ENCODE measurements at regions not wholly inside any gene's neighbourhood (a gene's known extent, or its start where the extent isn't known, plus 50 kb on each side); places are given as distances from the start of the nearest gene placed in this dataset.

- Histone ChIP-seq H4K20me1 (ENCODE audit: control insufficient read depth, insufficient read depth) (no peaks in the 10 kb centered on the region), H3K9me3 (replicated peaks; ENCODE audit: control insufficient read depth, insufficient read depth, low read length) (no peaks in the 10 kb centered on the region; the same call in 2 of the 3 replicates), H3K27ac (ENCODE audit: control insufficient read depth, insufficient read depth) (no peak overlapping the region), H3K36me3 (ENCODE audit: control insufficient read depth in 2 of 2, insufficient read depth in 2 of 2, low read length in 1 of 2) (no peaks in the 10 kb centered on the region), H3K4me1 (ENCODE audit: control insufficient read depth, insufficient read depth, low read length) (no peaks in the 10 kb centered on the region), H3K27me3 (replicated peaks in 1 of 2; ENCODE audit: control insufficient read depth in 2 of 2, insufficient read depth in 2 of 2, low read length in 1 of 2) (no peaks in the 10 kb centered on the region), H3K4me3 (no peak overlapping the region), H3K4me2 (ENCODE audit: control insufficient read depth, insufficient read depth) (no peak overlapping the region), H3K79me2 (ENCODE audit: control insufficient read depth, insufficient read depth, low read length) (no peaks in the 10 kb centered on the region), H2AFZ (ENCODE audit: control insufficient read depth, low read depth, low read length) (no peak overlapping the region; the same call in 1 of the 2 replicates), H3K9ac (ENCODE audit: control insufficient read depth, insufficient read depth, low read length) (no peak overlapping the region)
- POLR2A ChIA-PET: interaction anchor here (0.7 kb wide), 1 partner anchor 48 kb away, joined by 3 read pairs; no protein-coding TSS in a partner anchor
- DNase-seq (ENCODE audit: low read depth, low spot score): peak; percentile 27
- TF ChIP-seq RUNX3 (IDR thresholded peaks at IDR 0.05; ENCODE audit: low read length) (peak; percentile 44), IKZF1 (conservative IDR thresholded peaks at IDR 0.05) (peak; percentile 38; the same call in 1 of the 2 replicates), NR2C1 (IDR thresholded peaks at IDR 0.05) (no peak), SPI1 (IDR thresholded peaks at IDR 0.05; ENCODE audit: borderline replicate concordance, insufficient read depth, low read depth, low read length) (0 out of 2 replicates have a peak, but pooled peaks have one; percentile 18), IKZF2 (IDR thresholded peaks at IDR 0.05) (peak; percentile 9 to 20; a peak in 1 of 4 replicates), TCF7 (IDR thresholded peaks at IDR 0.05; ENCODE audit: borderline replicate concordance) (no peak)
- ATAC-seq: peak; percentile 73
- intact Hi-C loops (cut with micrococcal nuclease; ENCODE audit: unreplicated experiment) (no loop called here), in situ Hi-C loops (cut with MboI) (loop anchor here (25.0 kb wide), 1 partner anchor 1189 kb away; no protein-coding TSS in a partner anchor)
- WGBS (ENCODE audit: insufficient coverage, insufficient replicate concordance, low lambda C conversion rate, missing lambda C conversion rate): 0% methylated on average over 1 of the region's 1 CpG
- RAD21 ChIA-PET (ENCODE audit: unreplicated experiment): no interaction called here
- SMC1A ChIA-PET (ENCODE audit: uncharacterized antibody, unreplicated experiment): interaction anchor here (1.4 kb wide), 1 partner anchor 11 kb away, joined by 4 read pairs; no protein-coding TSS in a partner anchor
- no peak for FAIRE-seq
- CTCF ChIA-PET: interaction anchor here (0.9 kb wide), 1 partner anchor 15 kb away, joined by 3 read pairs; no protein-coding TSS in a partner anchor
- BruUV-seq (replicated peaks): no TSS peak
Observed at GRCh38 chr5:118776755-118777154, 211.6 kb downstream of the DTWD2 start.

- CTCF ChIA-PET: interaction anchor here (0.9 to 1.6 kb wide), 3 partner anchors 15 to 16 kb away, joined by 3 to 9 read pairs (median 3); no protein-coding TSS in a partner anchor
- no peak overlapping the region for H2AFZ ChIP-seq (ENCODE audit: control insufficient read depth, low read depth, low read length)
- H3K36me3 ChIP-seq (ENCODE audit: control insufficient read depth in 2 of 2, insufficient read depth in 2 of 2, low read length in 1 of 2): no peaks in the 10 kb centered on the region
- in situ Hi-C loops (cut with MboI) (loop anchor here (25.0 kb wide), 1 partner anchor 1189 kb away; no protein-coding TSS in a partner anchor), intact Hi-C loops (cut with micrococcal nuclease; ENCODE audit: unreplicated experiment) (no loop called here)
- no TSS peak for BruUV-seq (replicated peaks)
- H4K20me1 ChIP-seq (ENCODE audit: control insufficient read depth, insufficient read depth): no peaks in the 10 kb centered on the region
- ATAC-seq (peak; percentile 51), DNase-seq (ENCODE audit: low read depth, low spot score) (no peak), FAIRE-seq (no peak)
- RAD21 ChIA-PET (ENCODE audit: unreplicated experiment): interaction anchor here (0.9 kb wide), 1 partner anchor 52 kb away, joined by 3 read pairs; no protein-coding TSS in a partner anchor
- H3K4me3 ChIP-seq: no peak overlapping the region
- POLR2A ChIA-PET: no interaction called here
- H3K4me1 ChIP-seq (ENCODE audit: control insufficient read depth, insufficient read depth, low read length): no peaks in the 10 kb centered on the region
- no peaks in the 10 kb centered on the region; the same call in 2 of the 3 replicates for H3K9me3 ChIP-seq (replicated peaks; ENCODE audit: control insufficient read depth, insufficient read depth, low read length)
- H3K4me2 ChIP-seq (ENCODE audit: control insufficient read depth, insufficient read depth): no peak overlapping the region
- WGBS (ENCODE audit: insufficient coverage, insufficient replicate concordance, low lambda C conversion rate, missing lambda C conversion rate): 63% methylated on average over 2 of the region's 2 CpGs
- no peaks in the 10 kb centered on the region for H3K27me3 ChIP-seq (replicated peaks in 1 of 2; ENCODE audit: control insufficient read depth in 2 of 2, insufficient read depth in 2 of 2, low read length in 1 of 2)
- SMC1A ChIA-PET (ENCODE audit: uncharacterized antibody, unreplicated experiment): interaction anchor here (1.4 kb wide), 1 partner anchor 10 kb away, joined by 4 read pairs; no protein-coding TSS in a partner anchor
- H3K79me2 ChIP-seq (ENCODE audit: control insufficient read depth, insufficient read depth, low read length): no peaks in the 10 kb centered on the region
- no peak overlapping the region for H3K27ac ChIP-seq (ENCODE audit: control insufficient read depth, insufficient read depth)
- H3K9ac ChIP-seq (ENCODE audit: control insufficient read depth, insufficient read depth, low read length): no peak overlapping the region
- TF ChIP-seq POLR2A (IDR thresholded peaks at IDR 0.05; ENCODE audit: low read depth, low read length) (no peak), ZNF622 (IDR thresholded peaks at IDR 0.05) (no peak), BACH1 (IDR thresholded peaks at IDR 0.05; ENCODE audit: borderline replicate concordance) (no peak), USF2 (IDR thresholded peaks at IDR 0.05; ENCODE audit: borderline replicate concordance, low read depth, low read length) (no peak), POU2F2 (IDR thresholded peaks at IDR 0.05; ENCODE audit: borderline replicate concordance, low read depth, low read length) (no peak), ATF2 (IDR thresholded peaks at IDR 0.05; ENCODE audit: low read length) (no peak), CEBPB (IDR thresholded peaks at IDR 0.05; ENCODE audit: borderline replicate concordance in 1 of 2, low read depth in 2 of 2, low read length in 2 of 2) (no peak), JUND (IDR thresholded peaks at IDR 0.05; ENCODE audit: low read depth, low read length) (no peak), LARP7 (IDR thresholded peaks at IDR 0.05) (no peak)
Observed at GRCh38 chr5:118775790-118776499, 212.4 kb downstream of the DTWD2 start.

All from GM12878 (cell line).